Fibroblast of mammary gland (primary cell): ENCODE measurements at regions not wholly inside any gene's neighbourhood (a gene's known extent, or its start where the extent isn't known, plus 50 kb on each side); places are given as distances from the start of the nearest gene placed in this dataset.

Source experiments
- DNase-seq: peaks from one replicate; pipeline ENCODE4 v3.0.0-alpha.2; 2010; ENCODE audit warnings: low read depth
- H3K4me3 ChIP-seq: 2 replicates; pipeline ENCODE4 v1.5.1; 2011; ENCODE audit warnings: low read depth, mild to moderate bottlenecking, low read length, moderate library complexity; ENCODE audit not compliant: control insufficient read depth
- TF ChIP-seq, protein P1 (sequence below): conservative IDR thresholded peaks from 2 replicates; pipeline ENCODE4 v1.5.1; 2011; ENCODE audit warnings: low read depth, low read length, inconsistent platforms; ENCODE audit not compliant: control insufficient read depth, insufficient read depth

DNA sequence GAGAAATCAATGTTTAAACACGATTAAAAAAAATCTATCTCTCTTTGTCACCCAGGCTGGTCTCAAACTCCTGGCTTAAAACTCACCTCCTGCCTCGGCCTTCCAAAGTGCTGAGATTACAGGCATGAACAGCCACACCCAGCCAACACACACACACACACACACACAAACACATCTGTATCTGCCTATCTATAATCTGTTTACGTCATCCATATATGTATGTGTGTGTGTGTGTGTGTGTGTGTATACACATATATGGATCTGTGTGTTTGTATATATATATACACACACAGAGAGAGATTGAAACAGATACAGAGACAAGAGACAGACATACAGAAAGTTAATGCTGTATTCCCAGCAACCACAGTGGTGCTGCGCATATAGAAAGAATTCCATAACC, 497.1 kb downstream of the DSC3 start:
- TF ChIP-seq, protein P1, sequence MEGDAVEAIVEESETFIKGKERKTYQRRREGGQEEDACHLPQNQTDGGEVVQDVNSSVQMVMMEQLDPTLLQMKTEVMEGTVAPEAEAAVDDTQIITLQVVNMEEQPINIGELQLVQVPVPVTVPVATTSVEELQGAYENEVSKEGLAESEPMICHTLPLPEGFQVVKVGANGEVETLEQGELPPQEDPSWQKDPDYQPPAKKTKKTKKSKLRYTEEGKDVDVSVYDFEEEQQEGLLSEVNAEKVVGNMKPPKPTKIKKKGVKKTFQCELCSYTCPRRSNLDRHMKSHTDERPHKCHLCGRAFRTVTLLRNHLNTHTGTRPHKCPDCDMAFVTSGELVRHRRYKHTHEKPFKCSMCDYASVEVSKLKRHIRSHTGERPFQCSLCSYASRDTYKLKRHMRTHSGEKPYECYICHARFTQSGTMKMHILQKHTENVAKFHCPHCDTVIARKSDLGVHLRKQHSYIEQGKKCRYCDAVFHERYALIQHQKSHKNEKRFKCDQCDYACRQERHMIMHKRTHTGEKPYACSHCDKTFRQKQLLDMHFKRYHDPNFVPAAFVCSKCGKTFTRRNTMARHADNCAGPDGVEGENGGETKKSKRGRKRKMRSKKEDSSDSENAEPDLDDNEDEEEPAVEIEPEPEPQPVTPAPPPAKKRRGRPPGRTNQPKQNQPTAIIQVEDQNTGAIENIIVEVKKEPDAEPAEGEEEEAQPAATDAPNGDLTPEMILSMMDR: no peak
- no peak overlapping the region for H3K4me3 ChIP-seq
- DNase-seq: no peak

DNA sequence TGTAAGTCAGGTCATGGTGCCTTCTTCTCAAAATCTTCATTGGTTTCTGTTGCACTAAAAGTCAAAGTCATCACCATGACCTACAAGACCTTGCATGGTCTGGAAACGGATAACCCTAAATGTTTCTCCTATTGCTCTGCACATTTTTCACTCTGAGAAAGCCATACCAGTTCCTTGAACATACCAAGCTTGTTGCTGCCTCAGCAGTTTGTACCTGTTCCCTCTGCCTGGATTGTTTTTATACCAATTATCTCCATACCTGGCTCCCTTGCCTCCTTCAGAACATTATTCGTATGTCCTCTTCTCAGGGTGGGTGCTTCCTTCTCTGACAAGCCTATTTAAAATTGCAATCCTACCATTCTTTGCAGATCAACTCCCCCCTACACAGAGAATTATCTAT, 498.4 kb downstream of the DSC3 start:
- H3K4me3 ChIP-seq: no peak overlapping the region
- DNase-seq: no peak
- TF ChIP-seq, protein P1: no peak

DNA sequence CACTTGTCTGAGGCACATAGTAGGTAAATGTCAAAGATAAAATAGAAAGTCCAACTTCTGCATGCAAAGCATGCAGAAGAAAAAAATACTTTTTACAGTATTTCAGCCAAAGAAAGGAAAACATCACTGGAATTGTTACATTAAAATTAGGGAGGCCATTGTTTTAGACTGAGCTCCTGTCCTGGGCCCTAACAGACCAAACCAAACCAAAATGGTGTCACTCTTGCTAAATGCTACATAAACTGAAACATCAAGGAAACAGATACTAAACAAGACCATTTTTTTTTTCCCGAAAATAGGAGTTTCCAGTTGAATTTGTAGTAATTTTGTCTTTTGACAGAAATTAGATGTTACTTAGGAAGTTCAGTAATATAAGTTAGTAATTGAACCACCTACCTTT, 508.8 kb downstream of the DSC3 start:
- no peak for DNase-seq
- no peak overlapping the region for H3K4me3 ChIP-seq
- TF ChIP-seq, protein P1: no peak

DNA sequence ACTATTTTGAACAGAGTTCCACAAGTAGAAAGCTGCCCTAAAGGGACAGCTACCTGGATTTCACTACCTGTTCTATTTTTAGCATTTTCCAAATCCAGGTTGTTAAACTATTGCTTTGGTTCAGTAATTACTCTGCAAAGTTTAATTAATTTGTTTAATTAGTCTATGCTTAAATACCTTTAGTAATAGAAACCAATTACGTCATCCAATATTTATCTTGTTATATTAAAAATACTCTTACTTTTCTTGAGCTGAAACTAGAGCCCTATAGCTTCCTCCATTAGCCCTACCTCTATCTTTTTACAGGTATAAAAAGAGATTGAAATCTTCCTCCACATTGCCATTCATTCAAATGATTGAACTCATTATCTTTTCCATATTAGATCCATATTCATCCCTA, 514.6 kb downstream of the DSC3 start:
- TF ChIP-seq, protein P1: no peak
- no peak for DNase-seq
- H3K4me3 ChIP-seq: no peak overlapping the region

DNA sequence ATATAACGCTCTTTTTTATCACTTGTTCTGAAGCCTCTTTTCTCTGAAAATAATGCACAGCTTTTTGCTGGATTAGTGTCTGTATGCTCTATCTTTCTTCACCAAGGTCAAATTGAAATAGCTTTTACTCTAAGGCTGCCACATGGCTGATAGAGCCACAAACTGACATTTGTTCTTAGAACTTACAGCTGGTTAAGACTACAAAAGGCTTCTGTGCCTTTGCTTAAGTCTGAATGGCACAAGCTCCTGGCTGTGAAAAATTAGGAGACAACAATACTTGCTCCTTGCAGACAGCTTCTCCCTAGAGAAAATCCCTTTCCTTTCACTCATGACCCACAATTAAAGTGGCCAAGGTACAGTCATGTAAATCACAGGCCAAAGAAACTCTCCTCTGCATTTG, 515.3 kb downstream of the DSC3 start:
- no peak overlapping the region for H3K4me3 ChIP-seq
- TF ChIP-seq, protein P1: no peak
- no peak for DNase-seq

DNA sequence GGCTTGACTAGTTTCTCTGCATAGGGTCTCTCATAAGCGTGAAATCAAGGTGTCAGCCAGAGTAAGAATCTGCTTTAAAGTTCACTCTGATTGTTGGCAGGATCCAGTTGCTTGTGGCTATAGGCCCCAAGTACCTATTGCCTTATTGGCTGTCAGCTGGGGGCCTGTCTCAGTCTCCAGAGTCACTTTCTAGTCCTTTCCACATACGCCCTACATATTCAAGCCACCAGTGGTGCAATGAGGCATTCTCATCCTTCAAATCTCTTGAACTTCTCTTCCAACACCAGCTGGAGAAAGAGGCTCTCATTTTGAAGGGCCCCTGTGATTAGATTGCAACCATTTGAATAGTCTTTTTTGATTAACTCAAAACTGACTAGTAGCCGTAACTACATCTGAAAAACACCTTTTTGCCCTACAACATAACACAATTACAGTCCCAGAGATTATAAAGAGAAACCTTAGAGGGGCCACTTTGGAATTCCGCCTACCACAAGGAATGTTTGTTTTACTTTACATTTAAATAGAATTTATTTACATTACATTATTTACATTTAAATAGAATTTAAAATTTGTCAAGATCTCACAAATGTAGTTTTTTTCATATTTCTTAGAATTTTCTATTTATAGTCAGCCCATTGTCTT, 520.1 kb downstream of the DSC3 start:
- H3K4me3 ChIP-seq: no peak overlapping the region
- TF ChIP-seq, protein P1: no peak
- DNase-seq: no peak

DNA sequence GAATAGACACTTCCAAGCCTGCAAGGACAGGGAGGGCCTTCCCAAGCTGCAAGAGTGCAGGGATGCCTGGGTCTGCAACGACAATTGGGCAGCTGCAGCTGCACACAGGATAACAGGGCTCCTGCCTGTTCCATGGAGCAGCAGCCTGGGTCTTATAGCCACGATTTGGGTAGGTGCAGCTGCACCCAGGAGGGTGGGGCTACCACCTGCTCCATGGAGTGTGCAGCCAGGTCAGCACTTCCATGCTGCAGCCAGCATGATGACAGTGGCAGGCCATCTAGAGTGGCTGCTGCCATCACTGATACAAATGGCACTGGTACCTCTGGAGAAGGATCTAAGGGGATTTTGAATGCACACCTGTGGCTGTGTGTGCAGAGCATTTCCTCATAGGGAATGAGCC, 528.5 kb downstream of the DSC3 start:
- H3K4me3 ChIP-seq: no peak overlapping the region
- TF ChIP-seq, protein P1: no peak

More for the DNA sequence above, 528.5 kb downstream of the DSC3 start:
- no peak for DNase-seq
